Activated CD4-positive, alpha-beta T cell treated with anti-CD3 and anti-CD28 coated beads, Interleukin-2, amount 10 ng/mL, durations not matched to agents 7 days and 5 days (primary cell): ENCODE measurements at regions not wholly inside any gene's neighbourhood (a gene's known extent, or its start where the extent isn't known, plus 50 kb on each side); places are given as distances from the start of the nearest gene placed in this dataset.
"Not testable (repeated sequence)": the region's sequence is repeated elsewhere in the genome, so short reads cannot be mapped to it uniquely, and the experiment has no call there.

Experiments used
- CTCF ChIA-PET: fragments of 350-600 bp; sonication (Branson Sonifier 250); formaldehyde crosslinking; loops from one replicate; lab custom pipeline; 2021; ENCODE audit warnings: antibody characterized with exemption; lab: Charles Lee
- POLR2A ChIA-PET: fragments of 350-600 bp; sonication (Branson Sonifier 250); formaldehyde crosslinking; loops from one replicate; lab custom pipeline; 2021; ENCODE audit warnings: antibody characterized with exemption; lab: Charles Lee
- DNase-seq: peaks from one replicate; pipeline ENCODE4 v3.0.0-alpha.2; 2020
- H3K27ac Mint-ChIP-seq: one replicate; pipeline ENCODE4 v1.8.0; 2021; ENCODE audit warnings: mild to moderate bottlenecking, moderate library complexity, mixed read lengths
- H3K27me3 Mint-ChIP-seq: one replicate; pipeline ENCODE4 v1.8.0; 2021; ENCODE audit warnings: mixed read lengths
- H3K36me3 Mint-ChIP-seq: one replicate; pipeline ENCODE4 v1.8.0; 2021; ENCODE audit warnings: low read depth, mixed read lengths
- H3K4me1 Mint-ChIP-seq: one replicate; pipeline ENCODE4 v1.8.0; 2021; ENCODE audit warnings: mixed read lengths
- H3K4me3 Mint-ChIP-seq: one replicate; pipeline ENCODE4 v1.8.0; 2021; ENCODE audit warnings: mild to moderate bottlenecking, moderate library complexity, mixed read lengths
- H3K9me3 Mint-ChIP-seq: one replicate; pipeline ENCODE4 v1.8.0; 2021; ENCODE audit warnings: mixed read lengths

GRCh38 chr9:115781070-115781736 is 372.4 kb upstream of the PAPPA start:
- no peak overlapping the region for H3K27ac Mint-ChIP-seq
- peaks cover 2% of the 10 kb centered on the region for H3K9me3 Mint-ChIP-seq
- CTCF ChIA-PET: no interaction called here
- no peaks in the 10 kb centered on the region for H3K4me1 Mint-ChIP-seq
- no peaks in the 10 kb centered on the region for H3K36me3 Mint-ChIP-seq
- no peaks in the 10 kb centered on the region for H3K27me3 Mint-ChIP-seq
- no peak overlapping the region for H3K4me3 Mint-ChIP-seq
- POLR2A ChIA-PET: no interaction called here
- DNase-seq: no peak

- DNase-seq: no peak
- peaks cover 2% of the 10 kb centered on the region for H3K9me3 Mint-ChIP-seq
- no peaks in the 10 kb centered on the region for H3K4me1 Mint-ChIP-seq
- H3K27me3 Mint-ChIP-seq: no peaks in the 10 kb centered on the region
- H3K36me3 Mint-ChIP-seq: no peaks in the 10 kb centered on the region
- no peak overlapping the region for H3K27ac Mint-ChIP-seq
- no peak overlapping the region for H3K4me3 Mint-ChIP-seq
- POLR2A ChIA-PET: no interaction called here
- CTCF ChIA-PET: no interaction called here
Observed at GRCh38 chr9:115786321-115786720, 367.3 kb upstream of the PAPPA start.

GRCh38 chr9:115790520-115790919 is 363.1 kb upstream of the PAPPA start:
- Mint-ChIP-seq H3K27ac (no peak overlapping the region), H3K27me3 (no peaks in the 10 kb centered on the region), H3K9me3 (no peaks in the 10 kb centered on the region), H3K4me3 (no peak overlapping the region), H3K4me1 (no peaks in the 10 kb centered on the region), H3K36me3 (no peaks in the 10 kb centered on the region)
- CTCF ChIA-PET: no interaction called here
- POLR2A ChIA-PET: no interaction called here
- DNase-seq: no peak

GRCh38 chr9:115794921-115795475 is 358.6 kb upstream of the PAPPA start:
- Mint-ChIP-seq H3K27ac (no peak overlapping the region), H3K27me3 (no peaks in the 10 kb centered on the region), H3K36me3 (no peaks in the 10 kb centered on the region), H3K4me1 (no peaks in the 10 kb centered on the region), H3K4me3 (no peak overlapping the region), H3K9me3 (no peaks in the 10 kb centered on the region)
- ChIA-PET POLR2A (no interaction called here), CTCF (no interaction called here)
- DNase-seq: no peak

GRCh38 chr9:115799734-115800133 is 353.9 kb upstream of the PAPPA start:
- no peak for DNase-seq
- CTCF ChIA-PET: no interaction called here
- no peak overlapping the region for H3K4me3 Mint-ChIP-seq
- H3K27me3 Mint-ChIP-seq: no peaks in the 10 kb centered on the region
- POLR2A ChIA-PET: no interaction called here
- no peak overlapping the region for H3K27ac Mint-ChIP-seq
- no peaks in the 10 kb centered on the region for H3K4me1 Mint-ChIP-seq
- no peaks in the 10 kb centered on the region for H3K9me3 Mint-ChIP-seq
- no peaks in the 10 kb centered on the region for H3K36me3 Mint-ChIP-seq

- Mint-ChIP-seq H3K4me3 (no peak overlapping the region), H3K27ac (no peak overlapping the region)
- CTCF ChIA-PET: no interaction called here
Observed at GRCh38 chr9:115804206-115804605, 349.4 kb upstream of the PAPPA start.

GRCh38 chr9:115808108-115808507 is 345.5 kb upstream of the PAPPA start:
- POLR2A ChIA-PET: no interaction called here
- no peak overlapping the region for H3K4me3 Mint-ChIP-seq
- no peaks in the 10 kb centered on the region for H3K4me1 Mint-ChIP-seq
- H3K36me3 Mint-ChIP-seq: no peaks in the 10 kb centered on the region
- DNase-seq: no peak
- H3K27me3 Mint-ChIP-seq: no peaks in the 10 kb centered on the region
- CTCF ChIA-PET: no interaction called here
- no peaks in the 10 kb centered on the region for H3K9me3 Mint-ChIP-seq
- no peak overlapping the region for H3K27ac Mint-ChIP-seq

More at GRCh38 chr9:115804206-115804605, 349.4 kb upstream of the PAPPA start:
- no peaks in the 10 kb centered on the region for H3K4me1 Mint-ChIP-seq
- POLR2A ChIA-PET: no interaction called here
- no peaks in the 10 kb centered on the region for H3K27me3 Mint-ChIP-seq
- H3K36me3 Mint-ChIP-seq: no peaks in the 10 kb centered on the region
- no peaks in the 10 kb centered on the region for H3K9me3 Mint-ChIP-seq
- DNase-seq: no peak

GRCh38 chr9:115808695-115809094 is 344.9 kb upstream of the PAPPA start:
- Mint-ChIP-seq H3K27ac (no peak overlapping the region), H3K27me3 (no peaks in the 10 kb centered on the region), H3K9me3 (no peaks in the 10 kb centered on the region), H3K4me3 (no peak overlapping the region), H3K4me1 (no peaks in the 10 kb centered on the region), H3K36me3 (no peaks in the 10 kb centered on the region)
- ChIA-PET CTCF (no interaction called here), POLR2A (no interaction called here)
- DNase-seq: no peak

- H3K4me3 Mint-ChIP-seq: no peak overlapping the region
- H3K27ac Mint-ChIP-seq: no peak overlapping the region
- POLR2A ChIA-PET: no interaction called here
- DNase-seq: no peak
- CTCF ChIA-PET: no interaction called here
- H3K9me3 Mint-ChIP-seq: no peaks in the 10 kb centered on the region
- no peaks in the 10 kb centered on the region for H3K36me3 Mint-ChIP-seq
- no peaks in the 10 kb centered on the region for H3K4me1 Mint-ChIP-seq
- H3K27me3 Mint-ChIP-seq: no peaks in the 10 kb centered on the region
Observed at GRCh38 chr9:115810166-115810565, 343.4 kb upstream of the PAPPA start.

- Mint-ChIP-seq H3K4me3 (no peak overlapping the region), H3K27ac (no peak overlapping the region), H3K4me1 (no peaks in the 10 kb centered on the region), H3K27me3 (no peaks in the 10 kb centered on the region), H3K36me3 (no peaks in the 10 kb centered on the region), H3K9me3 (no peaks in the 10 kb centered on the region)
- DNase-seq: no peak
- POLR2A ChIA-PET: no interaction called here
- CTCF ChIA-PET: no interaction called here
Observed at GRCh38 chr9:115814081-115814480, 339.5 kb upstream of the PAPPA start.

GRCh38 chr9:115815786-115816185 is 337.8 kb upstream of the PAPPA start:
- CTCF ChIA-PET: no interaction called here
- no peak overlapping the region for H3K4me3 Mint-ChIP-seq
- DNase-seq: no peak
- no peaks in the 10 kb centered on the region for H3K27me3 Mint-ChIP-seq
- no peaks in the 10 kb centered on the region for H3K9me3 Mint-ChIP-seq
- H3K36me3 Mint-ChIP-seq: no peaks in the 10 kb centered on the region
- no peaks in the 10 kb centered on the region for H3K4me1 Mint-ChIP-seq
- no peak overlapping the region for H3K27ac Mint-ChIP-seq
- POLR2A ChIA-PET: no interaction called here

GRCh38 chr9:115818651-115819050 is 334.9 kb upstream of the PAPPA start:
- H3K9me3 Mint-ChIP-seq, H3K27me3 Mint-ChIP-seq, CTCF ChIA-PET, DNase-seq, H3K27ac Mint-ChIP-seq, H3K4me3 Mint-ChIP-seq, H3K36me3 Mint-ChIP-seq, POLR2A ChIA-PET, H3K4me1 Mint-ChIP-seq: not testable (repeated sequence)

- no peak overlapping the region for H3K27ac Mint-ChIP-seq
- no peak overlapping the region for H3K4me3 Mint-ChIP-seq
- no peaks in the 10 kb centered on the region for H3K36me3 Mint-ChIP-seq
- no peak for DNase-seq
- ChIA-PET POLR2A (no interaction called here), CTCF (no interaction called here)
- no peaks in the 10 kb centered on the region for H3K4me1 Mint-ChIP-seq
- H3K9me3 Mint-ChIP-seq: no peaks in the 10 kb centered on the region
- H3K27me3 Mint-ChIP-seq: no peaks in the 10 kb centered on the region
Observed at GRCh38 chr9:115832031-115832430, 321.6 kb upstream of the PAPPA start.

GRCh38 chr9:115837618-115838017 is 316.0 kb upstream of the PAPPA start:
- no peak overlapping the region for H3K4me3 Mint-ChIP-seq
- ChIA-PET CTCF (interaction anchor here (0.6 kb wide), 1 partner anchor 13 kb away, joined by 6 read pairs; no protein-coding TSS in a partner anchor), POLR2A (no interaction called here)
- no peaks in the 10 kb centered on the region for H3K9me3 Mint-ChIP-seq
- H3K27me3 Mint-ChIP-seq: no peaks in the 10 kb centered on the region
- H3K36me3 Mint-ChIP-seq: no peaks in the 10 kb centered on the region
- no peak for DNase-seq
- no peaks in the 10 kb centered on the region for H3K4me1 Mint-ChIP-seq
- H3K27ac Mint-ChIP-seq: no peak overlapping the region
